HFFc6 (cell line): ENCODE measurements at regions not wholly inside any gene's neighbourhood (a gene's known extent, or its start where the extent isn't known, plus 50 kb on each side); places are given as distances from the start of the nearest gene placed in this dataset.
"Not testable (repeated sequence)": the region's sequence is repeated elsewhere in the genome, so short reads cannot be mapped to it uniquely, and the experiment has no call there.

Experiments
- DNase-seq: peaks from one replicate; pipeline ENCODE4 v3.0.0-alpha.2; 2018
- H3K27ac Mint-ChIP-seq: 2 replicates; pipeline ENCODE4 v1.8.0; 2020; ENCODE audit warnings: mild to moderate bottlenecking, mixed read lengths
- H3K27me3 Mint-ChIP-seq: 2 replicates; pipeline ENCODE4 v1.8.0; 2021; ENCODE audit warnings: mild to moderate bottlenecking, moderate library complexity, mixed read lengths; ENCODE audit not compliant: insufficient read depth
- H3K36me3 Mint-ChIP-seq: 2 replicates; pipeline ENCODE4 v1.8.0; 2021; ENCODE audit warnings: low read depth, mixed read lengths
- H3K4me1 Mint-ChIP-seq: 2 replicates; pipeline ENCODE4 v1.8.0; 2020; ENCODE audit warnings: low read depth, mixed read lengths
- H3K4me3 Mint-ChIP-seq: 2 replicates; pipeline ENCODE4 v1.8.0; 2020; ENCODE audit warnings: mild to moderate bottlenecking, moderate library complexity, mixed read lengths
- H3K9me3 Mint-ChIP-seq: 2 replicates; pipeline ENCODE4 v1.8.0; 2020; ENCODE audit warnings: mild to moderate bottlenecking, mixed read lengths
- CTCF ChIP-seq: fragments of 200-600 bp; sonication (generic); IDR thresholded peaks from 2 replicates; pipeline ENCODE4 v1.5.0; 2021; ENCODE audit warnings: antibody characterized with exemption, mild to moderate bottlenecking

- peak; percentile 47 for TF ChIP-seq CTCF
- Mint-ChIP-seq H3K27ac (no peak overlapping the region), H3K4me1 (no peaks in the 10 kb centered on the region), H3K27me3 (peaks cover 3% of the 10 kb centered on the region; the same call in 1 of the 2 replicates), H3K4me3 (no peak overlapping the region), H3K9me3 (peaks cover 10% of the 10 kb centered on the region), H3K36me3 (no peaks in the 10 kb centered on the region)
- no peak for DNase-seq
Measured at GRCh38 chr1:118461154-118461553, 276.1 kb upstream of the SPAG17 start.

GRCh38 chr1:118459871-118460270 is 274.8 kb upstream of the SPAG17 start:
- Mint-ChIP-seq H3K27me3 (peaks cover 3% of the 10 kb centered on the region; the same call in 1 of the 2 replicates), H3K4me3 (no peak overlapping the region), H3K4me1 (no peaks in the 10 kb centered on the region)

DNA sequence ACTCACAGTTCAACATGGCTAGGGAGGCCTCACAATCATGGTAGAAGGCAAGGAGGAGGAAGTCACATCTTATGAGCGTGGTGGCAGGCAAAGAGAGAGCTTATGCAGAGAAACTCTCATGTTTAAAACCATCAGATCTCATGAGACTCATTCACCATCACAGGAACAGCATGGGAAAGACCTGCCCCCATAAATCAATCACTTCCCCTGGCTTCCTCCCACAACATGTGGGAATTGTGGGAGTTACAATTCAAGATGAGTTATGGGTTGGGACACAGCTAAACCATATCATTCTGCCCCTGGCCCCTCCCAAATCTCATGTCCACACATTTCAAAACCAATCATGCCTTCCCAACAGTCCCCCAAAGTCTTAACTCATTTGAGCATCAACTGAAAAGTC is 268.8 kb upstream of the SPAG17 start:
- not testable (repeated sequence) for H3K27ac Mint-ChIP-seq, H3K4me3 Mint-ChIP-seq, H3K4me1 Mint-ChIP-seq, H3K27me3 Mint-ChIP-seq, DNase-seq, H3K36me3 Mint-ChIP-seq
- peaks cover 28% of the 10 kb centered on the region for H3K9me3 Mint-ChIP-seq

More at GRCh38 chr1:118459871-118460270, 274.8 kb upstream of the SPAG17 start:
- DNase-seq: no peak
- no peak for TF ChIP-seq CTCF
- Mint-ChIP-seq H3K36me3 (no peaks in the 10 kb centered on the region), H3K27ac (no peak overlapping the region), H3K9me3 (peaks cover 19% of the 10 kb centered on the region)

GRCh38 chr1:118445156-118445555 is 260.1 kb upstream of the SPAG17 start:
- DNase-seq: no peak
- no peak overlapping the region for H3K4me3 Mint-ChIP-seq
- no peaks in the 10 kb centered on the region; the same call in 1 of the 2 replicates for H3K27me3 Mint-ChIP-seq
- H3K4me1 Mint-ChIP-seq: no peaks in the 10 kb centered on the region
- TF ChIP-seq CTCF: no peak
- H3K36me3 Mint-ChIP-seq: no peaks in the 10 kb centered on the region
- no peaks in the 10 kb centered on the region for H3K9me3 Mint-ChIP-seq
- H3K27ac Mint-ChIP-seq: no peak overlapping the region

DNA sequence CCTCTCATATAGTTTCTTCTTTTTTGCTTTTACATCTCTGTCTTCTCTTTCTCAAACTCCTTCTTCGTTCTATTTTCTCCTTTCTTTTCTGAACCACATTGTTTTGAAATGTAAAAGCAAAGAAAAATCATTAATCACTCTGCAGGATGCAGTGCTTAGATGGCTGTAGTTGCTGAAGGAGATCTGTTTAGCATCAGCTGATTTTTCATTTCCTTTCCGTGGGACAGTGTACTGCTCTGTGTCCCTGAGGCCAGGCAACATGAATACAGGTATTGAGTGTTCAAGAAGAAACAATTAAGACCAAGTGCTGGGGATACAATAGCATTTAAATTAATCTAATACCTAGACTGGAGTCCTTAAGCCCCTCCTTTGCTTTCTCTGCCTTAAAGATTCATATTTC is 257.2 kb upstream of the SPAG17 start:
- H3K27me3 Mint-ChIP-seq: no peaks in the 10 kb centered on the region
- no peaks in the 10 kb centered on the region for H3K36me3 Mint-ChIP-seq
- DNase-seq: no peak
- H3K4me3 Mint-ChIP-seq: no peak overlapping the region
- H3K9me3 Mint-ChIP-seq: no peaks in the 10 kb centered on the region
- no peak overlapping the region for H3K27ac Mint-ChIP-seq
- H3K4me1 Mint-ChIP-seq: no peaks in the 10 kb centered on the region
- TF ChIP-seq CTCF: no peak

DNA sequence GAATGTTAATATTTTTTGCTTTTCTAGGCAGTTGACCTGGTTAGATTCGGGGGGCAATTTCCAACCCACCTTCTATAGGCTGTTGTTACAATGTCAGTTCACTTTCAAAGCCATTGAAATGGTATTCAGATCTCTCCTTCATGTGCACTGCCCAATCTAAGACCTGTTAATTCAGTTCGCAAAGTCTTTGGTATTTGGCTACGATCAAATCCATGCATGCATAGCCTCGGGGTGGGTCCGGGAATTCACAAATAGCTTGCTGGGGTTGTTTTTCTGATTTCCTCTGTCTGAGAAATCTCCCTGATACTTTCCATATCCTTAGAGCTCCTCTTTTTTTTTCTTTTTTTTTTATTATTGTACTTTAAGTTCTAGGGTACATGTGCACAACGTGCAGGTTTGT is 252.6 kb upstream of the SPAG17 start:
- TF ChIP-seq CTCF: no peak
- DNase-seq: no peak
- H3K27me3 Mint-ChIP-seq: no peaks in the 10 kb centered on the region
- H3K9me3 Mint-ChIP-seq: no peaks in the 10 kb centered on the region
- no peak overlapping the region for H3K4me3 Mint-ChIP-seq
- H3K36me3 Mint-ChIP-seq: no peaks in the 10 kb centered on the region
- H3K4me1 Mint-ChIP-seq: no peaks in the 10 kb centered on the region
- H3K27ac Mint-ChIP-seq: no peak overlapping the region
